ENCODE measurements at regions not wholly inside any gene's neighbourhood (a gene's known extent, or its start where the extent isn't known, plus 50 kb on each side); places are given as distances from the start of the nearest gene placed in this dataset.

DNA sequence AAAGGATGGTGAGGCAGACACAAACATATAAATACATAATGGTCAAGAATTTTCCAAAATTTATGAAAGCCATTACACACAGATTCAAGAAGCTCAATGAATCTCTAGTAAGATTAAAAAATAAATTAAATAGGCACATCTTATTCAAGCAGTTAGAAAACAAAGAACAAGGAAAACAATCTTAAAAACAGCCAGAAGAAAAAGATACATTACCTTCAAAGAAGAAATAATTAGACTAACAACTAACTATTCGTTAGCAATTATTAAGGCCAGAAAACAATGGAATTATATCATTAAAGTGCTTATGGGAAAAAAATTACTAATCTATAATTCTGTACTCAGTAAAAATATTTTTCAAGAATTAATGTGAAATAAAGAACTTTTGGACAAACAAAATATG, 593.1 kb downstream of the EBF1 start:
- H3K9me3 ChIP-seq, result peaks cover 0 to 17% (median 9%) of the 10 kb centered on the region in 3 donors
- no peak for DNase-seq
- intact Hi-C loops (cut with DNase I), result no loop called here
- no peak for TF ChIP-seq POLR2A (IDR thresholded peaks at IDR 0.05)
- TF ChIP-seq, protein P1, sequence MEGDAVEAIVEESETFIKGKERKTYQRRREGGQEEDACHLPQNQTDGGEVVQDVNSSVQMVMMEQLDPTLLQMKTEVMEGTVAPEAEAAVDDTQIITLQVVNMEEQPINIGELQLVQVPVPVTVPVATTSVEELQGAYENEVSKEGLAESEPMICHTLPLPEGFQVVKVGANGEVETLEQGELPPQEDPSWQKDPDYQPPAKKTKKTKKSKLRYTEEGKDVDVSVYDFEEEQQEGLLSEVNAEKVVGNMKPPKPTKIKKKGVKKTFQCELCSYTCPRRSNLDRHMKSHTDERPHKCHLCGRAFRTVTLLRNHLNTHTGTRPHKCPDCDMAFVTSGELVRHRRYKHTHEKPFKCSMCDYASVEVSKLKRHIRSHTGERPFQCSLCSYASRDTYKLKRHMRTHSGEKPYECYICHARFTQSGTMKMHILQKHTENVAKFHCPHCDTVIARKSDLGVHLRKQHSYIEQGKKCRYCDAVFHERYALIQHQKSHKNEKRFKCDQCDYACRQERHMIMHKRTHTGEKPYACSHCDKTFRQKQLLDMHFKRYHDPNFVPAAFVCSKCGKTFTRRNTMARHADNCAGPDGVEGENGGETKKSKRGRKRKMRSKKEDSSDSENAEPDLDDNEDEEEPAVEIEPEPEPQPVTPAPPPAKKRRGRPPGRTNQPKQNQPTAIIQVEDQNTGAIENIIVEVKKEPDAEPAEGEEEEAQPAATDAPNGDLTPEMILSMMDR (IDR thresholded peaks at IDR 0.05), result no peak
- H3K27me3 ChIP-seq, result no peaks in the 10 kb centered on the region
- no peak overlapping the region for H3K27ac ChIP-seq
- no peaks in the 10 kb centered on the region for H3K4me1 ChIP-seq
- H3K36me3 ChIP-seq, result no peaks in the 10 kb centered on the region
- no peak overlapping the region for H3K4me3 ChIP-seq
- 79 to 88% methylated on average over 1 of the region's 1 CpG for WGBS, 2 donors

DNA sequence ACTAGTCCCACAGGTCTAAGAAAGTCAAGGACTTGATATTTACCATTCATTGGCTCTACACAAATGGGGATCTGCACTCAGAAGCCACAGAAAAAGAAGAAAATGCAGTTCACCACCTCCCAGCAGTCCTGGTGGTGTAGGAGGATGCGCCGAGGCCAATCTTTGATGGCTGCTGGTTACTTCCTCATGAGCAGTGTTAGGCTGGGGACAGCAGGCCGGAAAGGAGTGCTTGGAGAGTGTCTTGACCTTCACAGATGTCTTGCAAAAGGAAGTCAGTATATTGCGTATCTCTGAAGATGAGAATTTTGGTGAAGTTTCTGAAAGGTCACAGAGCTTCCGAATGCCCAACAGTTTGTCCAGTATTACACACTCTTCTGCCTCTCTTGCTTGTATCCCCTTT, 597.0 kb downstream of the EBF1 start:
- no peak for DNase-seq
- TF ChIP-seq POLR2A (IDR thresholded peaks at IDR 0.05), result no peak
- TF ChIP-seq, protein P1 (IDR thresholded peaks at IDR 0.05), result no peak
- Histone ChIP-seq H3K27me3 (no peaks in the 10 kb centered on the region), H3K9me3 (peaks cover 0 to 17% (median 9%) of the 10 kb centered on the region in 3 donors), H3K36me3 (no peaks in the 10 kb centered on the region), H3K4me1 (peaks cover 0 to 13% (median 0%) of the 10 kb centered on the region in 3 donors), H3K27ac (no peak overlapping the region), H3K4me3 (no peak overlapping the region)
- 64 to 70% methylated on average over 5 of the region's 5 CpGs for WGBS, 2 donors
- intact Hi-C loops (cut with DNase I), result no loop called here

DNA sequence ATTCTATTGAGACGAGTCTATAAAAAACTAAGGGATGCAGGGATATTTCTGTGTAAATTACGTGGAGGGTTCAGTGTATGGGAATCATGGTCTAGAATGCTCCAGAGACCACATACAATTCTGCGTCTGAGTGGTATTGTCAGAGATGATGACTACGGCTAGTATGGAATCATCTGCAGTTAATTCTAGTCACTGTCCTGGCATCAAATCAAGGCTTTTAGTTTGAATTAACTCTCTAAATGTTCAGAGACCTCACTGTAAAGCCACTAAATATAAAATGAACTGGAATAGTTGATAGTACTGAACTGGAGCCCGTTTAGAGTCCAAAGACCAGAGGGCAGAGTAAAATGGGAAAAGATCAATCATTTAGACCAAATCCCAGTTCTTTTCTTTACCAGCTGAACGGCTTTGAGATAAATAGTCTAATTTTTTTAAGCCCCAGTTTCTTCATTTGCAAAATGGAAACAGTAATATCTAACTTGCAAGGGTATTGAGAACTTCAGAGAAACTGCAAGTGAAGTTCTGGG, 599.8 kb downstream of the EBF1 start:
- Histone ChIP-seq H3K27ac (peak overlapping the region in 1 of 4 donors; percentile 36), H3K27me3 (no peaks in the 10 kb centered on the region), H3K4me1 (peaks cover 0 to 13% (median 0%) of the 10 kb centered on the region in 3 donors), H3K4me3 (no peak overlapping the region), H3K9me3 (no peaks in the 10 kb centered on the region), H3K36me3 (no peaks in the 10 kb centered on the region)
- 34 to 42% methylated on average over 6 of the region's 6 CpGs for WGBS, 2 donors
- no peak for DNase-seq
- TF ChIP-seq POLR2A (IDR thresholded peaks at IDR 0.05), result no peak
- TF ChIP-seq, protein P1 (IDR thresholded peaks at IDR 0.05), result no peak
- intact Hi-C loops (cut with DNase I), result no loop called here

DNA sequence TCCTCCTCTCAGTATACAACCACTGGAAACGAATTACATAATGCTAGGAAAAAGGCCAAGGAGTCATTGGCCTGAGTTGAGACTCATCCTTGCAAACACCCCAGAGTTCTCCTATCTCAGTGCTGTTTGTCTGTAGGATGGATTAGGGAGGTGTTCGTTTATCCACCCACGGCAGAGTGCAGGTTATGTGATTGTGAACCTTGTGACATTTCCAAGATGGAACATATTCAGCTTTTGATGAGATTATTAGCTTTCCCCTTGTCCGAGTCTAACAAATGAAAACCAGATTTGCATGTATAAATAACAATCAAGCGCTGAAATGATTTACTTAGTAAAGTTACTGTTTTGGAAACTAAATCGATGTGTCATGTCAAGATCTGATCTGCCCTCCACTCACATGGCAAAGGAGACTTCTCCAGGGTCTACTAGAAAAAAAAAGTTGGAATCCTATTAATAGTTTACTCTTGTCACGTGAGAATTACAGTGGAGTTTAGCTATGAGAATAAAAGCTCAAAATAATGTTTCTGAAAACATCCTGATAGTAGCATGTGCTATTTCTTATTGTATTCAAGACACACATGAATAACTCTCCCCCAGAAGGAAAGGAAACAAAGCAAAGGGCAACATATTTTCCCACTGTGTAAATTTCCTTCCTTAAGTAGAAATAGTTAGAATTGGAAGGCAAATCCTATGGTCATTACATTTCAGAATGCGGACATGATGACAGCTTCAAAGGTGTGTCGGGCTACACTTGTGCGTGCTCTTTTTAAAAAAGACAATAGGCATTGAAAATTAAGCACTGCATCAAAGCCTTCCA, 600.4 kb downstream of the EBF1 start:
- 41 to 49% methylated on average over 10 of the region's 10 CpGs for WGBS, 2 donors

DNA sequence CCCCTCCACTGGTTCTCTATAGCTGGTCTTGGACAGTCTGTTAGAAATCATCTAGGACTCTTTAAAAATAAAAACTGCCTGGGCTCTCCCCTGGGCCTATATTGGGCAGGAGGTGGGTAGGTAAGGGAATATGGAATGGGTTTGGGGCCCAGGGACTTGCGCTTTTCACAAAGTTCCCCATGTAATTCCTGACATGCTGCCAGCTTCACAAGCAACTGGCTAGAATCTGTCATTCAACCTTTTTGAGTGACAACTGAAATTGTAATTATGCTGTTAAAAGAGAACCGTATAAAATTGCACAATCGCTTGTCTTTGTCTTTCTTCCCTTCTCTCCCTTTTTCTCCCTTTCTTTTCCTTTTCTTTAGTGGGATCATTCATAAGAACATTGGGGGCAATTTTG, 603.1 kb downstream of the EBF1 start:
- intact Hi-C loops (cut with DNase I), result no loop called here
- TF ChIP-seq, protein P1 (IDR thresholded peaks at IDR 0.05), result no peak
- no peak for TF ChIP-seq POLR2A (IDR thresholded peaks at IDR 0.05)
- 81 to 90% methylated on average over 3 of the region's 3 CpGs for WGBS, 2 donors

More for the DNA sequence above, 600.4 kb downstream of the EBF1 start:
- Histone ChIP-seq H3K4me3 (no peak overlapping the region), H3K9me3 (no peaks in the 10 kb centered on the region), H3K4me1 (peaks cover 0 to 13% (median 0%) of the 10 kb centered on the region in 3 donors), H3K27me3 (no peaks in the 10 kb centered on the region), H3K36me3 (no peaks in the 10 kb centered on the region), H3K27ac (peak overlapping the region in 2 of 4 donors; percentile 13 to 36)
- TF ChIP-seq POLR2A (IDR thresholded peaks at IDR 0.05), result no peak
- TF ChIP-seq, protein P1 (IDR thresholded peaks at IDR 0.05), result no peak
- DNase-seq, result no peak
- intact Hi-C loops (cut with DNase I), result no loop called here

More for the DNA sequence above, 603.1 kb downstream of the EBF1 start:
- no peak overlapping the region for H3K27ac ChIP-seq
- no peak overlapping the region for H3K4me3 ChIP-seq
- H3K4me1 ChIP-seq, result peaks cover 0 to 13% (median 0%) of the 10 kb centered on the region in 3 donors
- H3K36me3 ChIP-seq, result no peaks in the 10 kb centered on the region
- DNase-seq, result no peak
- no peaks in the 10 kb centered on the region for H3K27me3 ChIP-seq
- H3K9me3 ChIP-seq, result no peaks in the 10 kb centered on the region
